B cell (primary cell): ENCODE measurements at regions not wholly inside any gene's neighbourhood (a gene's known extent, or its start where the extent isn't known, plus 50 kb on each side); places are given as distances from the start of the nearest gene placed in this dataset.

ENCODE experiments used
- ATAC-seq: fragments of 200-7000 bp; cut with Tn5 transposase; one replicate; pipeline ENCODE4 v1.10.0; 2021; ENCODE audit warnings: low read depth, mild to moderate bottlenecking, moderate number of reproducible peaks, moderate library complexity
- CTCF ChIA-PET: fragments of 350-600 bp; sonication (Branson Sonifier 250); formaldehyde crosslinking; loops from one replicate; lab custom pipeline; 2021; ENCODE audit warnings: antibody characterized with exemption, inconsistent platforms; lab: Charles Lee
- POLR2A ChIA-PET: fragments of 350-600 bp; sonication (Branson Sonifier 250); formaldehyde crosslinking; loops from one replicate; lab custom pipeline; 2021; ENCODE audit warnings: antibody characterized with exemption; lab: Charles Lee
- DNase-seq: peaks from one replicate; pipeline ENCODE4 v3.0.0; 2013
- H2AFZ ChIP-seq: 2 replicates; pipeline ENCODE4 v1.6.1; 2012; ENCODE audit warnings: mild to moderate bottlenecking, low read depth, low read length; ENCODE audit not compliant: insufficient read depth, poor library complexity, severe bottlenecking
- H3K27ac ChIP-seq, 2 donors: 1 replicate in 1 of 2; 2 replicates in 1 of 2; pipeline ENCODE4 v1.5.1; 2012 to 2013; ENCODE audit warnings: low read length in 2 of 2, mild to moderate bottlenecking in 2 of 2, moderate library complexity in 1 of 2
- H3K27me3 ChIP-seq, 4 experiments: fragments of 200-600 bp in 1 of 4; sonication (generic) in 1 of 4; replicated peaks in 1 of 4; 1 replicate in 2 of 4; 2 replicates in 2 of 4; pipeline versions ENCODE4 v1.6.1 to v1.7.0; 2013 to 2016; ENCODE audit warnings: low read length in 3 of 4, mild to moderate bottlenecking in 2 of 4, mixed read lengths in 1 of 4, moderate library complexity in 1 of 4; ENCODE audit not compliant: insufficient read depth in 4 of 4, control insufficient read depth in 3 of 4; ENCODE audit errors: control extremely low read depth in 1 of 4
- H3K36me3 ChIP-seq, 2 experiments: replicated peaks in 1 of 2; 1 replicate in 1 of 2; 2 replicates in 1 of 2; pipeline versions ENCODE4 v1.6.1 to v1.7.1; 2013; ENCODE audit warnings: low read length in 1 of 2; ENCODE audit not compliant: insufficient read depth in 2 of 2, control insufficient read depth in 1 of 2; ENCODE audit errors: control extremely low read depth in 1 of 2, extremely low read depth in 1 of 2
- H3K4me1 ChIP-seq, 2 donors: fragments of 200-600 bp in 1 of 2; sonication (generic) in 1 of 2; 1 replicate in 1 of 2; 2 replicates in 1 of 2; pipeline versions ENCODE4 v1.5.1 to v1.6.1; 2013 to 2017; ENCODE audit warnings: low read length in 2 of 2; ENCODE audit not compliant: control insufficient read depth in 2 of 2, insufficient read depth in 2 of 2
- H3K4me2 ChIP-seq: replicated peaks from 2 replicates; pipeline ENCODE3; 2012; ENCODE audit warnings: mild to moderate bottlenecking, low read depth, low read length; ENCODE audit not compliant: poor library complexity, severe bottlenecking
- H3K4me3 ChIP-seq, 5 experiments: fragments of 200-600 bp in 1 of 5; sonication (generic) in 1 of 5; 1 replicate in 3 of 5; 2 replicates in 2 of 5; pipeline versions ENCODE4 v1.5.1 to v1.7.0; 2011 to 2016; ENCODE audit warnings: low read length in 4 of 5, mild to moderate bottlenecking in 4 of 5, low read depth in 2 of 5, control low read depth in 1 of 5, moderate library complexity in 1 of 5; ENCODE audit not compliant: insufficient read depth in 1 of 5; ENCODE audit errors: control extremely low read depth in 1 of 5, extremely low read depth in 1 of 5
- H3K79me2 ChIP-seq: fragments of 200-600 bp; sonication (generic); one replicate; pipeline ENCODE4 v1.6.0; 2016; ENCODE audit warnings: low read length; ENCODE audit not compliant: control insufficient read depth, insufficient read depth
- H3K9ac ChIP-seq: fragments of 200-600 bp; sonication (generic); 2 replicates; pipeline ENCODE4 v1.6.1; 2017; ENCODE audit warnings: mild to moderate bottlenecking, low read length, moderate library complexity
- H3K9me3 ChIP-seq, 3 donors: one replicate each; pipeline versions ENCODE4 v1.6.1 to v1.7.1; 2013; ENCODE audit warnings: low read length in 2 of 3; ENCODE audit not compliant: control insufficient read depth in 2 of 3, insufficient read depth in 1 of 3; ENCODE audit errors: control extremely low read depth in 1 of 3
- H4K20me1 ChIP-seq: 2 replicates; pipeline ENCODE4 v1.6.0; 2012; ENCODE audit warnings: mild to moderate bottlenecking, low read length; ENCODE audit not compliant: insufficient read depth, control insufficient read depth, poor library complexity, severe bottlenecking
- H3K27ac Mint-ChIP-seq: one replicate; pipeline ENCODE4 v1.8.0; 2021; ENCODE audit warnings: mixed read lengths
- H3K27me3 Mint-ChIP-seq: one replicate; pipeline ENCODE4 v1.8.0; 2021; ENCODE audit warnings: mixed read lengths
- H3K4me1 Mint-ChIP-seq: one replicate; pipeline ENCODE4 v1.8.0; 2021; ENCODE audit warnings: mixed read lengths
- H3K4me3 Mint-ChIP-seq: one replicate; pipeline ENCODE4 v1.8.0; 2021; ENCODE audit warnings: mixed read lengths
- H3K9me3 Mint-ChIP-seq: one replicate; pipeline ENCODE4 v1.8.0; 2022; ENCODE audit warnings: mixed read lengths; ENCODE audit not compliant: insufficient read depth
- EZH2 ChIP-seq: IDR thresholded peaks from 2 replicates; pipeline ENCODE4 v1.6.1; 2012; ENCODE audit warnings: borderline replicate concordance, low read depth, mild to moderate bottlenecking, moderate library complexity, low read length; ENCODE audit not compliant: insufficient read depth, poor library complexity, severe bottlenecking
- WGBS: methylation state at CpG from one replicate; pipeline ENCODE4 v1.1.5; 2013; ENCODE audit warnings: missing lambda C conversion rate; ENCODE audit not compliant: insufficient coverage; 5-methylcytosine and 5-hydroxymethylcytosine counted together
- intact Hi-C: fragments of 100-400 bp; cut with micrococcal nuclease; formaldehyde crosslinking; loops from one replicate; pipeline ENCODE4 v1.10.0; 2022
- TF ChIP-seq, protein P1 (sequence below): fragments of 200-600 bp; IDR thresholded peaks from one replicate; pipeline ENCODE4 v1.8.0; 2022; ENCODE audit warnings: antibody characterized with exemption, mild to moderate bottlenecking

DNA sequence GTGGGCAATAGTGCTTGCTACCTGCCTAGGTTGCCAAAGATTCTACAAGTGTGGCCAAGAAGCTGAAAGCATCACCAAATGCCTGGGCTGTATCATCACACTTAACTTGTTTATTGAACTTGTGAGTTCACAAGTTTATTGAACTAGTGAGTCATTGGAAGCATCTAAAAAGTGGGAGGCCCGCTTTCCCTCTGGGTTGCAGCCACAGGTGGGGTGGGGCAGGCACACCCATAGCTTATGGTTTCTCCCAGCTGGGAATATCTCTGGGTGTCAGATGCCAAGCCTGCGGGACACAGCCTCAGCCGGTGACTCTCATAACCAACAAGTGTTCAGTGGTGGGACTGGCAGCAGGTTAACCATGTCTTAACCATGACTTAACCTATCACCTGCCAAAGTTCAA is 145.9 kb upstream of the FAM13C start:
- Mint-ChIP-seq H3K27me3 (no peaks in the 10 kb centered on the region), H3K4me3 (no peak overlapping the region), H3K9me3 (no peaks in the 10 kb centered on the region), H3K27ac (no peak overlapping the region), H3K4me1 (no peaks in the 10 kb centered on the region)
- H3K9ac ChIP-seq, result no peak overlapping the region
- no peaks in the 10 kb centered on the region for H3K36me3 ChIP-seq
- DNase-seq (no peak), ATAC-seq (no peak)
- no peak overlapping the region for H3K27ac ChIP-seq
- POLR2A ChIA-PET, result no interaction called here
- no peaks in the 10 kb centered on the region for H3K9me3 ChIP-seq
- H3K4me3 ChIP-seq, result no peak overlapping the region
- H3K4me2 ChIP-seq, result no peak overlapping the region
- intact Hi-C loops, result no loop called here
- H2AFZ ChIP-seq, result no peak overlapping the region
- no peaks in the 10 kb centered on the region for H3K4me1 ChIP-seq
- no peaks in the 10 kb centered on the region for H3K27me3 ChIP-seq
- H4K20me1 ChIP-seq, result no peaks in the 10 kb centered on the region
- CTCF ChIA-PET, result no interaction called here
- no peaks in the 10 kb centered on the region for H3K79me2 ChIP-seq
- TF ChIP-seq EZH2, result no peak
- TF ChIP-seq, protein P1, sequence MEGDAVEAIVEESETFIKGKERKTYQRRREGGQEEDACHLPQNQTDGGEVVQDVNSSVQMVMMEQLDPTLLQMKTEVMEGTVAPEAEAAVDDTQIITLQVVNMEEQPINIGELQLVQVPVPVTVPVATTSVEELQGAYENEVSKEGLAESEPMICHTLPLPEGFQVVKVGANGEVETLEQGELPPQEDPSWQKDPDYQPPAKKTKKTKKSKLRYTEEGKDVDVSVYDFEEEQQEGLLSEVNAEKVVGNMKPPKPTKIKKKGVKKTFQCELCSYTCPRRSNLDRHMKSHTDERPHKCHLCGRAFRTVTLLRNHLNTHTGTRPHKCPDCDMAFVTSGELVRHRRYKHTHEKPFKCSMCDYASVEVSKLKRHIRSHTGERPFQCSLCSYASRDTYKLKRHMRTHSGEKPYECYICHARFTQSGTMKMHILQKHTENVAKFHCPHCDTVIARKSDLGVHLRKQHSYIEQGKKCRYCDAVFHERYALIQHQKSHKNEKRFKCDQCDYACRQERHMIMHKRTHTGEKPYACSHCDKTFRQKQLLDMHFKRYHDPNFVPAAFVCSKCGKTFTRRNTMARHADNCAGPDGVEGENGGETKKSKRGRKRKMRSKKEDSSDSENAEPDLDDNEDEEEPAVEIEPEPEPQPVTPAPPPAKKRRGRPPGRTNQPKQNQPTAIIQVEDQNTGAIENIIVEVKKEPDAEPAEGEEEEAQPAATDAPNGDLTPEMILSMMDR, result no peak
- 77% methylated on average over 3 of the region's 3 CpGs for WGBS

DNA sequence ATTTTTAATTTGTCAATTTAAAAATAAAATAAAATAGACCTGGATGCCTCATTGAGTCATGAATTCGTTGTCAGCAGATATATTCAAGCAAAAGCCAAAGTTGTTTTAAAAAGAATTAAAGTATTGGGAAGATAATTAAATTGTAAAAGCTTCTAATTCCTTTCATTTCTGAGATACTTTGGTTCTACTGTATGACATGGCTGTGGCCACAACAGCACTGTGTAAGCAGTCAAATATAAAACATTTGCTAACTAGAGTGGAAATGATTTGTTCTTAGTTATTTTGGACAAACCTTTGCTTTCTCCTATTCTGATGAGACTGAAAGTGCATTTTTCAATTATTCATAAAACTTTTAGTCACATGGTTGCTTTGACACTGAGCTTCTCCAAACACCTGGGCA is 143.6 kb upstream of the FAM13C start:
- Histone ChIP-seq H3K79me2 (no peaks in the 10 kb centered on the region), H3K9ac (no peak overlapping the region), H3K4me2 (no peak overlapping the region), H3K27me3 (no peaks in the 10 kb centered on the region), H3K4me1 (no peaks in the 10 kb centered on the region), H3K9me3 (no peaks in the 10 kb centered on the region), H3K4me3 (no peak overlapping the region), H3K36me3 (no peaks in the 10 kb centered on the region), H2AFZ (no peak overlapping the region), H3K27ac (no peak overlapping the region), H4K20me1 (no peaks in the 10 kb centered on the region)
- H3K4me1 Mint-ChIP-seq, result no peaks in the 10 kb centered on the region
- ChIA-PET CTCF (interaction anchor here (1.1 kb wide), 1 partner anchor 37 kb away, joined by 4 read pairs; no protein-coding TSS in a partner anchor), POLR2A (no interaction called here)
- H3K27ac Mint-ChIP-seq, result no peak overlapping the region
- H3K4me3 Mint-ChIP-seq, result no peak overlapping the region
- intact Hi-C loops, result no loop called here
- no peak for TF ChIP-seq EZH2
- TF ChIP-seq, protein P1, result no peak
- no peaks in the 10 kb centered on the region for H3K9me3 Mint-ChIP-seq
- ATAC-seq (no peak), DNase-seq (no peak)
- no CpG with 5 or more reads among the region's 1 CpG for WGBS
- H3K27me3 Mint-ChIP-seq, result no peaks in the 10 kb centered on the region
